ENCODE measurements at regions not wholly inside any gene's neighbourhood (a gene's known extent, or its start where the extent isn't known, plus 50 kb on each side); places are given as distances from the start of the nearest gene placed in this dataset.

GRCh38 chr12:107914460-107914977, 140.0 kb downstream of the ASCL4 start:
- Histone ChIP-seq H3K4me1 (peaks cover 0 to 6% (median 2%) of the 10 kb centered on the region in 4 donors), H3K36me3 (no peaks in the 10 kb centered on the region), H3K27ac (no peak overlapping the region), H3K4me3 (no peak overlapping the region), H3K27me3 (no peaks in the 10 kb centered on the region), H3K9me3 (no peaks in the 10 kb centered on the region)
- 73 to 80% methylated on average over 10 of the region's 10 CpGs for WGBS, 2 donors
- DNase-seq (no peak), ATAC-seq (ENCODE audit: low FRiP score in 2 of 2) (no peak)
- TF ChIP-seq EP300 (IDR thresholded peaks at IDR 0.05) (no peak), POLR2AphosphoS5 (IDR thresholded peaks at IDR 0.05) (no peak), POLR2A (IDR thresholded peaks at IDR 0.05) (no peak), CTCF (IDR thresholded peaks at IDR 0.05) (no peak)

- Histone ChIP-seq H3K9me3 (no peaks in the 10 kb centered on the region), H3K4me1 (no peaks in the 10 kb centered on the region), H3K27ac (no peak overlapping the region), H3K4me3 (no peak overlapping the region), H3K27me3 (no peaks in the 10 kb centered on the region), H3K36me3 (no peaks in the 10 kb centered on the region)
- ATAC-seq (ENCODE audit: low FRiP score in 2 of 2) (peak; percentile 28 to 29), DNase-seq (peak in 1 of 2 donors; percentile 12)
- TF ChIP-seq CTCF (IDR thresholded peaks at IDR 0.05): peak in 4 of 6 experiments; percentile 24 to 42 (median 33)
- no peak for TF ChIP-seq EP300 (IDR thresholded peaks at IDR 0.05)
- 16 to 26% methylated on average over 8 of the region's 8 CpGs for WGBS, 2 donors
These were observed 143.7 kb downstream of the ASCL4 start for GRCh38 chr12:107917912-107918800.

- Histone ChIP-seq H3K27me3 (no peaks in the 10 kb centered on the region), H3K9me3 (no peaks in the 10 kb centered on the region), H3K36me3 (no peaks in the 10 kb centered on the region), H3K27ac (no peak overlapping the region), H3K4me3 (no peak overlapping the region), H3K4me1 (no peaks in the 10 kb centered on the region)
- WGBS, 2 donors: 45 to 49% methylated on average over 4 of the region's 4 CpGs
- no peak for ATAC-seq (ENCODE audit: low FRiP score in 2 of 2)
- no peak for TF ChIP-seq CTCF (IDR thresholded peaks at IDR 0.05)
- no peak for TF ChIP-seq POLR2AphosphoS5 (IDR thresholded peaks at IDR 0.05)
- no peak for TF ChIP-seq EP300 (IDR thresholded peaks at IDR 0.05)
- no peak for TF ChIP-seq POLR2A (IDR thresholded peaks at IDR 0.05)
- DNase-seq: no peak
These were observed 146.6 kb downstream of the ASCL4 start for GRCh38 chr12:107921062-107921461.

DNA sequence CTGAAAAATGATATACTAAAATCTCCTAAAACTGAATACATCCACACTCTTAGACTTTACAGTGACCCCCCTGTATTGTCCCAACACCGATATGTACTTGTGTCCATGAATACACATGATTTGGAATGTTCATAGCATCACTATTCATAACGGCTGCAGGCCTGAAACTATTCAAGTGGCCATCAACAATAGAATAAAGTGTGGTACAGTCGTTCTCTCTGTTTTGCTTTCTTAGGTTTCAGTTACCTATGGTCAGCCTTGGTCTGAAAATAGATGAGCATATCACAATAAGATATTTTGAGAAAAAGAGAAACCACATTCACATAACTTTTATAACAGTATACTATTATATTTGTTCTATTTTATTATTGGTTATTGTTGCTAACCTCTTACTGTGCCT, 150.6 kb downstream of the ASCL4 start:
- ATAC-seq (ENCODE audit: low FRiP score in 2 of 2): no peak
- Histone ChIP-seq H3K4me3 (no peak overlapping the region), H3K9me3 (no peaks in the 10 kb centered on the region), H3K36me3 (no peaks in the 10 kb centered on the region), H3K27ac (no peak overlapping the region), H3K27me3 (no peaks in the 10 kb centered on the region), H3K4me1 (no peaks in the 10 kb centered on the region)
- TF ChIP-seq POLR2A (IDR thresholded peaks at IDR 0.05): no peak
- no peak for TF ChIP-seq POLR2AphosphoS5 (IDR thresholded peaks at IDR 0.05)
- no peak for TF ChIP-seq EP300 (IDR thresholded peaks at IDR 0.05)
- WGBS, 2 donors: 61 to 63% methylated on average over 3 of the region's 3 CpGs
- no peak for DNase-seq

- DNase-seq (no peak), ATAC-seq (ENCODE audit: low FRiP score in 2 of 2) (peak in 1 of 2 donors; percentile 44)
- H3K4me3 ChIP-seq: no peak overlapping the region
- H3K27me3 ChIP-seq: no peaks in the 10 kb centered on the region
- H3K4me1 ChIP-seq: no peaks in the 10 kb centered on the region
- TF ChIP-seq POLR2AphosphoS5 (IDR thresholded peaks at IDR 0.05): no peak
- WGBS, 2 donors: 30 to 40% methylated on average over 12 of the region's 12 CpGs
- H3K36me3 ChIP-seq: no peaks in the 10 kb centered on the region
- no peak overlapping the region for H3K27ac ChIP-seq
- no peaks in the 10 kb centered on the region for H3K9me3 ChIP-seq
These were observed 154.9 kb downstream of the ASCL4 start for GRCh38 chr12:107929436-107929835.

Measured in upper lobe of left lung (tissue), 6 donors.